Endodermal cell (in vitro differentiated cells): ENCODE measurements at regions not wholly inside any gene's neighbourhood (a gene's known extent, or its start where the extent isn't known, plus 50 kb on each side); places are given as distances from the start of the nearest gene placed in this dataset.
"Not testable (repeated sequence)": the region's sequence is repeated elsewhere in the genome, so short reads cannot be mapped to it uniquely, and the experiment has no call there.

Source experiments
- DNase-seq: peaks from one replicate; pipeline ENCODE4 v3.0.0-alpha.2; 2017
- H3K27ac ChIP-seq: 2 replicates; pipeline ENCODE4 v1.5.1; 2013; ENCODE audit warnings: mild to moderate bottlenecking, low read depth, low read length, moderate library complexity
- H3K27me3 ChIP-seq: 2 replicates; pipeline ENCODE4 v1.6.1; 2013; ENCODE audit warnings: mild to moderate bottlenecking, low read length, moderate library complexity; ENCODE audit not compliant: insufficient read depth, control insufficient read depth, poor library complexity, severe bottlenecking
- H3K36me3 ChIP-seq: 2 replicates; pipeline ENCODE4 v1.7.0; 2013; ENCODE audit warnings: mild to moderate bottlenecking, low read length, moderate library complexity; ENCODE audit not compliant: control insufficient read depth, insufficient read depth
- H3K4me1 ChIP-seq: one replicate; pipeline ENCODE4 v1.7.0; 2013; ENCODE audit warnings: low read length; ENCODE audit not compliant: control insufficient read depth, insufficient read depth
- H3K4me3 ChIP-seq: 2 replicates; pipeline ENCODE4 v1.5.1; 2013; ENCODE audit warnings: mild to moderate bottlenecking, low read length, moderate library complexity
- H3K9ac ChIP-seq: 2 replicates; pipeline ENCODE4 v1.6.1; 2013; ENCODE audit warnings: mild to moderate bottlenecking, low read length, moderate library complexity; ENCODE audit not compliant: poor library complexity, severe bottlenecking; ENCODE audit errors: extremely low read depth
- H3K9me3 ChIP-seq: 2 replicates; pipeline ENCODE4 v1.6.1; 2013; ENCODE audit warnings: mild to moderate bottlenecking, low read length, moderate library complexity; ENCODE audit not compliant: control insufficient read depth
- H3K27ac Mint-ChIP-seq: 2 replicates; pipeline ENCODE4 v1.8.0; 2020; ENCODE audit warnings: mixed read lengths
- H3K27me3 Mint-ChIP-seq: 2 replicates; pipeline ENCODE4 v1.8.0; 2021; ENCODE audit warnings: mild to moderate bottlenecking, mixed read lengths; ENCODE audit not compliant: insufficient read depth
- H3K36me3 Mint-ChIP-seq: 2 replicates; pipeline ENCODE4 v1.8.0; 2020; ENCODE audit warnings: low read depth, mixed read lengths
- H3K4me1 Mint-ChIP-seq: 2 replicates; pipeline ENCODE4 v1.8.0; 2020; ENCODE audit warnings: mixed read lengths
- H3K4me3 Mint-ChIP-seq: 2 replicates; pipeline ENCODE4 v1.8.0; 2020; ENCODE audit warnings: mild to moderate bottlenecking, moderate library complexity, mixed read lengths
- H3K9me3 Mint-ChIP-seq: 2 replicates; pipeline ENCODE4 v1.8.0; 2020; ENCODE audit warnings: mild to moderate bottlenecking, mixed read lengths
- CTCF ChIP-seq: fragments of 200-600 bp; sonication (generic); conservative IDR thresholded peaks from 2 replicates; pipeline ENCODE4 v1.5.0; 2021; ENCODE audit warnings: antibody characterized with exemption, mild to moderate bottlenecking
- WGBS, 2 experiments: methylation state at CpG; one replicate each; pipeline versions ENCODE4 v1.1.5 to v1.1.7; 2013; ENCODE audit warnings: missing lambda C conversion rate in 2 of 2, mixed read lengths in 1 of 2; ENCODE audit not compliant: insufficient coverage in 1 of 2, insufficient read length in 1 of 2; 5-methylcytosine and 5-hydroxymethylcytosine counted together

DNA sequence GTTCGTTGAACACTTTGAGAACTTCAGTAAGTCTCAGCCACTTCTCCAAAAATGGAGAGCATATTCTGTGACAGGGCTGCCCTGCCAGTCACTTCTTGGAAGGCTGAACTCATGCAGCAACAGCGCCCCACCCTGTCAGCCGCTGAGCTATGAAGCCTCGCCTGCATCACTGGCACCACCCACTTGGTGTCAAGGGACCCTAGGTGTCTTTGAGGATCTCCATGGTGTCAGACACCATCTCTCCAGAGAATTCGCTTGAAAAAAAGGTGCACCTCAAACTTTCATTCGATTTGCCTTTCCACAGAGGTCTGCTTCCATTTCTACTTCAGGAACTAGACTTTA lies 351.5 kb downstream of the SPATA31A6 start:
- peak; percentile 66 for DNase-seq
- not testable (repeated sequence) for H3K9me3 Mint-ChIP-seq, H3K36me3 Mint-ChIP-seq, H3K9ac ChIP-seq, H3K36me3 ChIP-seq, H3K4me3 Mint-ChIP-seq, H3K27me3 Mint-ChIP-seq, H3K9me3 ChIP-seq, H3K4me1 ChIP-seq, H3K27me3 ChIP-seq, H3K27ac Mint-ChIP-seq, H3K4me1 Mint-ChIP-seq, H3K27ac ChIP-seq, H3K4me3 ChIP-seq
- 63 to 100% methylated on average over 1 to 6 of the region's 6 CpGs for WGBS, 2 experiments
- peak; percentile 54 for TF ChIP-seq CTCF

DNA sequence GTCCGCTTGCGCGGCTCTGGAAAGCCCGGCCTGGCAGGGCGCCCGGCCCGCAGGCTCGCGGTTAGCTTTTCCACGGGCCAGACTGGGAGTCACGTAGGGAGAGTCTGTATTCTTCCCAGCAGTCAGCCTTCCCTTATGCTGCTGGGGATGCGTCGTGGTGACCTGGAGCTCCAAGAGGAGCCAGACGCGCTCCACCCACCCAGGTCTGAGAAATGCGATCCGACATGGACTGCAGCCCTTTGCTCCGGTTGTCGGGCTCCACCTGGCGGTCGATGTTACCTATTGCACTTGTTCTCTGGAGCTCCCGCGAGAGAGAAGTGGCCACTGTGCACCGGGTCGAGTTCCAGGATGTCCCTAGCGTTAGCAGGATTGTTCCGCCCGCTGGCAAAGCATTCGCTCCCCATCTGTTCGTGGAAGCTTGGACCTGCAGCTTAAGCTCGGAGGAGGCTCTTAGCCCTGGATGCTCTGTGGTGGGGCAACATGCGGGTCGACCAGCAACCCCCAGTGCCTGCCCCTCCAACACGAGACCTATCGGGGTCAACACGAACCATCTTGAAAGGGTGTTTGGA lies 367.4 kb downstream of the SPATA31A6 start:
- H3K4me3 ChIP-seq, H3K4me3 Mint-ChIP-seq, H3K9me3 Mint-ChIP-seq, H3K27me3 Mint-ChIP-seq, H3K9ac ChIP-seq, H3K4me1 Mint-ChIP-seq, H3K9me3 ChIP-seq, H3K36me3 ChIP-seq, H3K4me1 ChIP-seq, H3K27ac Mint-ChIP-seq, H3K27ac ChIP-seq, H3K27me3 ChIP-seq, DNase-seq, H3K36me3 Mint-ChIP-seq: not testable (repeated sequence)
- TF ChIP-seq CTCF = peak; percentile 57
- WGBS, 2 experiments = 40% methylated on average over 15 of the region's 36 CpGs; no CpG with 5 or more reads in 1 of the 2 experiments

DNA sequence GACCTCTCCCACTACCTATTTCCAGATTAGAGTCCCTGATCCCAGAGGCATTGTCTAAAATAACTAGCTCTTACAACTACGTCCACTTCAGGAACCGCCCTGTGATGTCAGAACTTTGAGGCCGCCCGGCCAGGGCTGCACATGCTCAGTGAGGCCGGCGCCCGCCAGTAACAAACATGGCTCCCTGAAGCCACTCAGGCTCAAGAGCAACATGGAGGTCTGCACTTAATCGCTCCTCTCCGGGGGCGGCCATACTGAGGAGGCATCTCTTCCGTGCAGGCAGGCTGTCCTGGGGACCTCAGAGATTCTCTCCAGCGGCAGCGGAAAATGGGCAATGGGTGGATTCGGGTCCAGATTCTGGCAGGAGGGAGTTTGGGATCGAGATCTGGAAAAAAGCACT lies 385.1 kb downstream of the SPATA31A6 start:
- H3K27ac Mint-ChIP-seq, H3K9me3 ChIP-seq, H3K27me3 ChIP-seq, H3K36me3 ChIP-seq, H3K36me3 Mint-ChIP-seq, H3K27ac ChIP-seq, H3K4me3 ChIP-seq, H3K9me3 Mint-ChIP-seq, H3K4me1 Mint-ChIP-seq, H3K27me3 Mint-ChIP-seq, H3K4me3 Mint-ChIP-seq, H3K4me1 ChIP-seq, DNase-seq, H3K9ac ChIP-seq: not testable (repeated sequence)
- WGBS, 2 experiments = no CpG with 5 or more reads among the region's 15 CpGs

DNA sequence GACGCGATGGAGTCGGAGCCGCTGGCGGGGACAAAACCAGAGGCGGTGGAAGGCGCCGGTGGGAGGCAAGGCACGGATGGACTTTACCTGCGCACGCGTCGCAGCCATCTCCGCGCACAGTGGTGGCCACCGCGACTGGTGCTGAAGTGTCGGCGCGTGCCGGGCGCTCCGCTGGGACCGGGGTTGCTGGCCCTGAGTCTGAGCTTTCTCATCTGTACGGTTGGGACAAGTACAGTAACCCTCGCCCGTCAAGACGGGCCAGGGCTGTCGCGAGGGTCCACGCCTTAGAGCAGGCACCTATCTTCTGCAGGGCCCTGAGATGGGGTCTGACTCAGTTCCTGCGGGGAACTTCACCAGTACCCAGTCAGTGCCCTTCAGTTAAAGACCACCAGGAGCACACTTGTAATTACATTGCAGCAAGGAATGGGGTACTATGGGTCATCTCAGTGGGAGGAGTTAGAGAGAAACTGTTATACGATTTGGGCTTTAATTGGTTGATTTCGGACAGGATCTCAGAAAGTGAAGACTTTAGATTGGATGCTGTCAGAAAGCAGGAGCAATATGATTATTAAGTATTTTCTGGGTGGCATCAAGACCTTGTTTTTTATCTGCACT lies 385.6 kb downstream of the SPATA31A6 start:
- not testable (repeated sequence) for H3K36me3 Mint-ChIP-seq, H3K4me3 ChIP-seq, H3K36me3 ChIP-seq, H3K27me3 ChIP-seq, H3K27ac Mint-ChIP-seq, H3K9ac ChIP-seq, H3K27me3 Mint-ChIP-seq, H3K9me3 Mint-ChIP-seq, H3K4me1 Mint-ChIP-seq, DNase-seq, H3K4me3 Mint-ChIP-seq, H3K4me1 ChIP-seq, H3K27ac ChIP-seq, H3K9me3 ChIP-seq
- 18% methylated on average over 3 of the region's 34 CpGs; no CpG with 5 or more reads in 1 of the 2 experiments for WGBS, 2 experiments

DNA sequence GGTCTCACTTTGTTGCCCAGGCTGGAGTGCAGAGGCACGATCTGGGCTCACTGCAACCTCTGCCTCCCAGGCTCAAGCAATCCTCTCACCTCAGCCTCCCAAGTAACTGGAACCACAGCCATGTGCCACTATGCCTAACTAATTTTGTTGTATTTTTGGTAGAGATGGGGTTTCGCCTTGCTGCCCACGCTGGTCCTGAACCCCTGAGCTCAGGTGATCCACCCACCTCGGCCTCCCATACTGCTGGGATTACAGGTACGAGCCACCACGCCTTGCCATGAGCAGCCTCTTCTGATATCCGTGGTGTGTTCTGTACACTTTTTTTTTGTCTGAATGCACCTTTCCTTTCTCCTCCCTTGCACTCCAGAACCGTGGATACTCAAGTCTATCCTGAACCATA lies 394.4 kb downstream of the SPATA31A6 start:
- H3K4me1 Mint-ChIP-seq, H3K4me3 ChIP-seq, H3K36me3 ChIP-seq, H3K9ac ChIP-seq, H3K9me3 ChIP-seq, H3K4me3 Mint-ChIP-seq, H3K27ac Mint-ChIP-seq, H3K27me3 Mint-ChIP-seq, H3K36me3 Mint-ChIP-seq, H3K27ac ChIP-seq, H3K4me1 ChIP-seq, H3K9me3 Mint-ChIP-seq, H3K27me3 ChIP-seq: not testable (repeated sequence)
- WGBS, 2 experiments = 72 to 93% methylated on average over 2 to 5 of the region's 8 CpGs
- peak; percentile 17 for DNase-seq
